GM12892 (cell line): ENCODE measurements at regions not wholly inside any gene's neighbourhood (a gene's known extent, or its start where the extent isn't known, plus 50 kb on each side); places are given as distances from the start of the nearest gene placed in this dataset.

Experiments used
- POLR2A ChIP-seq: IDR thresholded peaks from 2 replicates; pipeline ENCODE4 v1.6.1; 2011; ENCODE audit warnings: low read depth, low read length, control low read depth
- POLR2AphosphoS5 ChIP-seq: IDR thresholded peaks from 2 replicates; pipeline ENCODE4 v1.6.1; 2011; ENCODE audit warnings: low read depth, low read length, control low read depth
- TAF1 ChIP-seq: IDR thresholded peaks from 2 replicates; pipeline ENCODE4 v1.6.1; 2011; ENCODE audit warnings: low read depth, mild to moderate bottlenecking, control low read depth, low read length, borderline replicate concordance

- TF ChIP-seq POLR2A, result no peak
- no peak for TF ChIP-seq POLR2AphosphoS5
- TF ChIP-seq TAF1, result no peak
These were observed 287.0 kb downstream of the TCERG1L start for GRCh38 chr10:131024259-131025131.
